Astrocyte of the spinal cord (primary cell): ENCODE measurements at regions not wholly inside any gene's neighbourhood (a gene's known extent, or its start where the extent isn't known, plus 50 kb on each side); places are given as distances from the start of the nearest gene placed in this dataset.
A peak's percentile ranks its signal among the peaks of the same experiment; 100 is the strongest.

Source experiments
- DNase-seq: peaks from one replicate; pipeline ENCODE4 v3.0.0; 2011; ENCODE audit warnings: low read depth, low spot score
- H3K4me3 ChIP-seq: 2 replicates; pipeline ENCODE4 v1.5.1; 2011; ENCODE audit warnings: low read depth, mild to moderate bottlenecking, low read length, moderate library complexity
- in situ Hi-C: cut with HindIII; loops from 2 replicates; pipeline ENCODE4 v1.10.0; 2017; ENCODE audit warnings: low sequenced_read_pairs
- TF ChIP-seq, protein P1 (sequence below): IDR thresholded peaks from 2 replicates; pipeline ENCODE4 v1.5.1; 2012; ENCODE audit warnings: low read depth, mild to moderate bottlenecking, low read length, inconsistent platforms

DNA sequence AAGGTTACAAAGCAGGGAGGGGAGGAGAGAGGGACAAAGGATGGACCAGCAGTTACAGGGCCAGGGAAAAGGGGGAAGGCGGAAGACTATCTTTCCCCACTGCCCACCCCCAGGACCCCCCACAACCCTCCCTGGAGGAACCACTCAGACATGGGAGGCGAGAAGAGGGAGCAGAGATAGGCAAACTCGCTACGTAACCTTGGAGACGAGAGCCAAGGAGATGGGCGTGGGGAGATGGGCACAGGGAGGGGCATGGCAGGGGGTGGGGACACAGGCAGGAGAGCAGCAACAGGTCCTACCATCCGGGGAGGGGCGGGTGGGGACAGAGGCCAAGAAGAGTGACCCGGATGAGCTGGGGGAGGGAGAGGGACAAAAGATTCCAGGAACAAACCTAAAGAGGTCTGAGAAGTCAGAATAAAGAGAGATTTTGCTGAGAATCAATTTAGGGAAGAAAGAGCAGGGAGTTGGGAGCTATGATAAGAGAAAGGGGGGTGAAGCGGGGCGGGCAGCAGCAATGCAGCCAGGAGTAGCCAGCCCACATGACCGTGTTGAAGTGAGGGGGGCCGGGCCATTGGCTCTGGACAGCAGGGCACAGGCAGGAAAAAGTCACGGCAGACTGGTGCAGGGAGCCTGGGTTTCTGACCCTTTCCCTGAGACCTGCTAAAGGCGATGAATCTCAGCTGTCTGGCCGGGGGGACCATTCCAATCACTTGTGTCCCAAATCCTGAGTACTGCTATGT is 128.4 kb downstream of the BUD13 start:
- in situ Hi-C loops, result no loop called here
- DNase-seq, result no peak
- H3K4me3 ChIP-seq, result no peak overlapping the region
- TF ChIP-seq, protein P1, sequence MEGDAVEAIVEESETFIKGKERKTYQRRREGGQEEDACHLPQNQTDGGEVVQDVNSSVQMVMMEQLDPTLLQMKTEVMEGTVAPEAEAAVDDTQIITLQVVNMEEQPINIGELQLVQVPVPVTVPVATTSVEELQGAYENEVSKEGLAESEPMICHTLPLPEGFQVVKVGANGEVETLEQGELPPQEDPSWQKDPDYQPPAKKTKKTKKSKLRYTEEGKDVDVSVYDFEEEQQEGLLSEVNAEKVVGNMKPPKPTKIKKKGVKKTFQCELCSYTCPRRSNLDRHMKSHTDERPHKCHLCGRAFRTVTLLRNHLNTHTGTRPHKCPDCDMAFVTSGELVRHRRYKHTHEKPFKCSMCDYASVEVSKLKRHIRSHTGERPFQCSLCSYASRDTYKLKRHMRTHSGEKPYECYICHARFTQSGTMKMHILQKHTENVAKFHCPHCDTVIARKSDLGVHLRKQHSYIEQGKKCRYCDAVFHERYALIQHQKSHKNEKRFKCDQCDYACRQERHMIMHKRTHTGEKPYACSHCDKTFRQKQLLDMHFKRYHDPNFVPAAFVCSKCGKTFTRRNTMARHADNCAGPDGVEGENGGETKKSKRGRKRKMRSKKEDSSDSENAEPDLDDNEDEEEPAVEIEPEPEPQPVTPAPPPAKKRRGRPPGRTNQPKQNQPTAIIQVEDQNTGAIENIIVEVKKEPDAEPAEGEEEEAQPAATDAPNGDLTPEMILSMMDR, result no peak

DNA sequence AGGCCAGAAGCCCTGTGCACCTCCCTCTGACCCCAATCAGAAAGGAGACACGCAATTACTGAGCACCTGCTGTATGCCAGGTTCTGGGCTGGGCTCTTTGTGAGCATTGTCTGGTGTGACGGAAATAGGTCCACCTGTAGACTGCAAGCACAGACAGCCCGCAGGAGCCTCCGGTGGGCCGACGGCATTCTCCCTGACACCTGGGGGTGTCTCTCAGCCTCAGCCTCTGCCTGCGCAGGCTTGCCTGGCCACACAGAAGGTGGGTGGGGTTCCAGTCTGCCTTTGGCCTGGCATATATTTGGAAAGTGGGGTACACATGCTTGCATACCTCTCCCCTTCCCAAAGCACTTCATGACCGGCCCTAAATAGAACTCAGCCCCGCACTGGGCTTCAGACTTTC is 129.3 kb downstream of the BUD13 start:
- TF ChIP-seq, protein P1, result no peak
- H3K4me3 ChIP-seq, result no peak overlapping the region
- no peak for DNase-seq
- in situ Hi-C loops, result no loop called here

DNA sequence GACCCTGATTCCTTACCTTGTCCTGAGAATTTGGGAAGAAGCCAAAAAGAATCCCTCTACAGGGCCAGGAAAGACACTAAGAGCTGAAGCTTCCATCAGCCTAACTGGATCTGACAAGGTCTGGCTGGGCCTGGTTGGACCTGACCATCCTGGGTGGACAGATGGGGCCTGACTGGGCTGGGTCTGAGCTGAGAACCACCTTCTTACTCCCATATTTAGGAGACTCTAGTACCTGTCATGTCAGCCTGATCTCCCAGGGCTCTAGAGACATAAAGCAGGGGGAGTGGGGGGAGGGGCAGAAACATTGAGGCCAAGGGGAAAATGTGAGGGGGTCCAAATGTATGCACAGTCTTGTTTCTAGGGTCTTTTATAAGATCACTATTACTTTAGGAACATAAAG is 129.9 kb downstream of the BUD13 start:
- TF ChIP-seq, protein P1, result no peak
- no peak for DNase-seq
- in situ Hi-C loops, result no loop called here
- no peak overlapping the region for H3K4me3 ChIP-seq

DNA sequence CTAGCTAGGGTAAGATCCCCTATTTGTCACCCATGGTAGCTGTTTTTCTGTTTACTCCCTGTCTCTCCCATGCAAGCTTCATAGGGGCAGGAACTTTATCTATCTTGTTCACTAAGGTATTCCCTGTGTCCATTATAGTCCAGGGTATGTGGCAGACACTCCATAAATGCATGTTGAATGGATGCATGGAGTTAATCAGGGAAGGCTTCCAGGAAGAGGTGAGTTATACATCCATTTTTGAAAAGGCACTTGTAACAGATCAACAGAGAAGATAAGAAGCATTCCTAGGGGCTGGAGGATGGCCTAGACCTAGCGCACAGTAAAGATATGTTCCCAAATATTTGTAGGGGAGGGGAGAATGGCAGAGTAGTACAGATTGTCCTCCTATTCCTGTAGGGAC is 130.3 kb downstream of the BUD13 start:
- TF ChIP-seq, protein P1, result no peak
- in situ Hi-C loops, result no loop called here
- no peak for DNase-seq
- H3K4me3 ChIP-seq, result no peak overlapping the region

DNA sequence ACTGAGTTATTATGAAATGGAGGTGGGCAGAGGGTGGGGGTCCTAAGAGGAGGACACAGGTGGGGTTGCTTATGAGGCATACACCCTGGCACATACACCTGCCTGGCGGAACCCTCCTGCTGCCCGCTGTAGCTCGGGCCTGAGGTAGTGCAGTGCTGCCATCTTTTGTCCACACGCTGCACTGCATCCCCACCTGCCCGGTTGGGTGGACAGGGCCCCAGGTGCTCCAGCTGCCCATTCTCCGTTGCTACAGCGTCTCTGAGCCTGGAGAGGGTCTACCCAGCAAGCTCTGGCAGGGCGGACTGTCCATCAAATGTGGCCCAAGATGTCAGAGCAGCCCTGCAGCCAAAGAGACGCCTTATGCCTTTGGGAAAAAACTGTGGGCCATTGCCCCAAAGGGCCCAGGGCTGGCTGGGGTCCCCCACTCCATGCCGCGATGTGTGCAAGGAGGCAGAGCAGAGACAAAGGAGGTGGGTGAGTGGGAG is 131.2 kb downstream of the BUD13 start:
- TF ChIP-seq, protein P1, result peak; percentile 78
- peak; percentile 2 for DNase-seq
- in situ Hi-C loops, result no loop called here
- H3K4me3 ChIP-seq, result no peak overlapping the region

DNA sequence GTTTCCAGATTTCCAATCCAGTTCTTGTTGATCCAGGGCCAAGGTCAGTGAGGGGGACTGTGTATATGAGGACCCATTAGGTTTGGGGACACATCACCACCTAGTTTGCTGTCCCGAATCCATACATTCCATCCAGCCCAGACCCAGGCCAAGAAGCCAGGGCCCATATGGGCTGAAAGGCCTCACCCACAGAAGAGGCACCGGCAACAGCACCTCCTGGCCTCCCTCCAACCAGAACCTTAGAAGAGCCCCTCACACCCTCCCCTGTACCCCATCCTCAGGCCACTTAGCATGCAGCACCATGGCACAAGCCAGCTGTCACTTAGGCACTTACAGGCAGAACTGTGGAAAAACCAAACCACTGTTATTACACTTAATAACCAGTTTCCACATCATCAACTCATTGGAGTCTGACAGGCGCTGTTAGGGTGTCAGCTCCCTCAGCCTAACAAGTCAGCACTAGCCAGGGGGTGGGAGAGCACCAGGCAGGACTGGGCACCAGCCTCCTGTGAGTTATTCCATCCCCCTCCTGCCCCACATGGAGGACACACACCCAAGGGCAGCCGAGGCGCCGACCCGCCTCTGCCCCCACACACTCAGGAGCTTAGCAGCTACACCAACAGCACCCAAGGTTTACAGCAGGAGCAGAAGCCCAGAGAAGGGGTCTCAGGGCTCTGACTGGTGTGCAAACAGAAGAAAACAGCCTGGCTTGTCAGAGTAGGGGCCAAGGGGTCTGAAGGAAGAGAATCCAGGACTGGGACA is 132.0 kb downstream of the BUD13 start:
- H3K4me3 ChIP-seq, result no peak overlapping the region
- in situ Hi-C loops, result no loop called here
- DNase-seq, result no peak
- TF ChIP-seq, protein P1, result no peak
